GM21528 (cell line): ENCODE measurements at regions not wholly inside any gene's neighbourhood (a gene's known extent, or its start where the extent isn't known, plus 50 kb on each side); places are given as distances from the start of the nearest gene placed in this dataset.
"Not testable (repeated sequence)": the region's sequence is repeated elsewhere in the genome, so short reads cannot be mapped to it uniquely, and the experiment has no call there.

ENCODE experiments used
- ATAC-seq: cut with Tn5 transposase; IDR thresholded peaks from one replicate; pipeline ENCODE4 v1.9.1; 2021; ENCODE audit warnings: mild to moderate bottlenecking, moderate library complexity; ENCODE audit not compliant: unreplicated experiment, low FRiP score

GRCh38 chr5:135163391-135163790, 129.4 kb upstream of the PITX1 start:
- ATAC-seq, result no peak

GRCh38 chr5:135162661-135163265, 128.7 kb upstream of the PITX1 start:
- ATAC-seq, result no peak

- ATAC-seq, result no peak
Observed at GRCh38 chr5:135161221-135161620, 127.2 kb upstream of the PITX1 start.

- ATAC-seq, result no peak
Observed at GRCh38 chr5:135160036-135160675, 126.1 kb upstream of the PITX1 start.

- no peak for ATAC-seq
Observed at GRCh38 chr5:135159626-135160025, 125.6 kb upstream of the PITX1 start.

GRCh38 chr5:135158982-135159381, 125.0 kb upstream of the PITX1 start:
- no peak for ATAC-seq

GRCh38 chr5:135158314-135158697, 124.3 kb upstream of the PITX1 start:
- ATAC-seq, result no peak

GRCh38 chr5:135157421-135158313, 123.6 kb upstream of the PITX1 start:
- ATAC-seq, result no peak

GRCh38 chr5:135156715-135157404, 122.8 kb upstream of the PITX1 start:
- ATAC-seq, result no peak

GRCh38 chr5:135156337-135156714, 122.3 kb upstream of the PITX1 start:
- ATAC-seq, result no peak

- ATAC-seq, result no peak
Observed at GRCh38 chr5:135155616-135156214, 121.7 kb upstream of the PITX1 start.

GRCh38 chr5:135154961-135155360, 120.9 kb upstream of the PITX1 start:
- no peak for ATAC-seq

- no peak for ATAC-seq
Observed at GRCh38 chr5:135154197-135154596, 120.2 kb upstream of the PITX1 start.

- no peak for ATAC-seq
Observed at GRCh38 chr5:135153661-135154060, 119.6 kb upstream of the PITX1 start.

- no peak for ATAC-seq
Observed at GRCh38 chr5:135153259-135153658, 119.2 kb upstream of the PITX1 start.

- ATAC-seq, result not testable (repeated sequence)
Observed at GRCh38 chr5:135151660-135152059, 117.6 kb upstream of the PITX1 start.

GRCh38 chr5:135151256-135151655, 117.2 kb upstream of the PITX1 start:
- no peak for ATAC-seq

GRCh38 chr5:135150767-135151166, 116.7 kb upstream of the PITX1 start:
- no peak for ATAC-seq

GRCh38 chr5:135149956-135150723, 116.1 kb upstream of the PITX1 start:
- no peak for ATAC-seq
